Peyer's patch (tissue), 4 donors: ENCODE measurements at regions not wholly inside any gene's neighbourhood (a gene's known extent, or its start where the extent isn't known, plus 50 kb on each side); places are given as distances from the start of the nearest gene placed in this dataset.
"Not testable (repeated sequence)": the region's sequence is repeated elsewhere in the genome, so short reads cannot be mapped to it uniquely, and the experiment has no call there.

ENCODE experiments used
- DNase-seq, 3 donors: peaks; one replicate each; pipeline ENCODE4 v3.0.0-alpha.2; 2017 to 2019
- H3K27ac ChIP-seq, 4 donors: fragments of 200-600 bp; sonication (generic); one replicate each; pipeline ENCODE4 v1.5.1; 2016 to 2019
- H3K27me3 ChIP-seq, 2 donors: fragments of 200-600 bp; sonication (generic); one replicate each; pipeline ENCODE4 v1.5.1; 2019
- H3K36me3 ChIP-seq, 3 donors: fragments of 200-600 bp; sonication (generic); one replicate each; pipeline ENCODE4 v1.5.1; 2016 to 2019
- H3K4me1 ChIP-seq, 4 donors: fragments of 200-600 bp; sonication (generic); one replicate each; pipeline ENCODE4 v1.5.1; 2016 to 2019
- H3K4me3 ChIP-seq, 4 donors: fragments of 200-600 bp; sonication (generic); 1 replicate in 3 of 4; 2 replicates in 1 of 4; pipeline ENCODE4 v1.5.1; 2016 to 2019; ENCODE audit warnings: mild to moderate bottlenecking in 1 of 4
- H3K9me3 ChIP-seq, 4 donors: fragments of 200-600 bp; sonication (generic); one replicate each; pipeline ENCODE4 v1.5.1; 2016 to 2019; ENCODE audit warnings: mild to moderate bottlenecking in 1 of 4
- POLR2A ChIP-seq, 2 donors: fragments of 450-650 bp; IDR thresholded peaks; one replicate each; pipeline ENCODE4 v1.5.1; 2017; ENCODE audit warnings: antibody characterized with exemption in 2 of 2, mild to moderate bottlenecking in 2 of 2, moderate library complexity in 2 of 2
- TF ChIP-seq, protein P1 (sequence below), 6 experiments: fragments of 450-650 bp in 4 of 6; fragments of 200-600 bp in 2 of 6; sonication (generic) in 1 of 6; IDR thresholded peaks; one replicate each; pipeline ENCODE4 v1.5.1; 2017 to 2019; ENCODE audit warnings: antibody characterized with exemption in 6 of 6, mild to moderate bottlenecking in 3 of 6, moderate library complexity in 1 of 6

DNA sequence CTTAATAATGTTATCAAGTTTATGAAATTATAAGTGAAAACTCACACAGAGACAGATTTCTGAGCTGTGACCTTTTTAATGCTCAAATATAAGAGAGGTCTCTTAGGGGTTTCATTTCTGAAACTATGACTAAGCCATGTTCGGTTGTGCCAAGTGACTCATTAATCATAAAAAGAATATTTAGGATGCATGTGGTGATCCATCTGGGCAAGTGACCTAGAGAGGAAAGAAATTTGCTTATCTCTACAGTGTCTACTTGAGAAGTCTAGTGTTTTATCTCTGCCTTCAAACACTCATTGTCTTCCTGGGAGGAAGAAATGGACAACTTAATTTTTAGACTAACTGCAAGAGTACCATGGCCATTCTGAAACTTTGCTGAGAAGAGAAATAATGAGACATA lies 545.3 kb upstream of the GRID2 start:
- Histone ChIP-seq H3K27ac (no peak overlapping the region), H3K27me3 (no peaks in the 10 kb centered on the region), H3K9me3 (no peaks in the 10 kb centered on the region), H3K4me3 (no peak overlapping the region), H3K4me1 (no peaks in the 10 kb centered on the region), H3K36me3 (no peaks in the 10 kb centered on the region)
- no peak for DNase-seq
- TF ChIP-seq POLR2A (IDR thresholded peaks at IDR 0.05) = no peak
- TF ChIP-seq, protein P1, sequence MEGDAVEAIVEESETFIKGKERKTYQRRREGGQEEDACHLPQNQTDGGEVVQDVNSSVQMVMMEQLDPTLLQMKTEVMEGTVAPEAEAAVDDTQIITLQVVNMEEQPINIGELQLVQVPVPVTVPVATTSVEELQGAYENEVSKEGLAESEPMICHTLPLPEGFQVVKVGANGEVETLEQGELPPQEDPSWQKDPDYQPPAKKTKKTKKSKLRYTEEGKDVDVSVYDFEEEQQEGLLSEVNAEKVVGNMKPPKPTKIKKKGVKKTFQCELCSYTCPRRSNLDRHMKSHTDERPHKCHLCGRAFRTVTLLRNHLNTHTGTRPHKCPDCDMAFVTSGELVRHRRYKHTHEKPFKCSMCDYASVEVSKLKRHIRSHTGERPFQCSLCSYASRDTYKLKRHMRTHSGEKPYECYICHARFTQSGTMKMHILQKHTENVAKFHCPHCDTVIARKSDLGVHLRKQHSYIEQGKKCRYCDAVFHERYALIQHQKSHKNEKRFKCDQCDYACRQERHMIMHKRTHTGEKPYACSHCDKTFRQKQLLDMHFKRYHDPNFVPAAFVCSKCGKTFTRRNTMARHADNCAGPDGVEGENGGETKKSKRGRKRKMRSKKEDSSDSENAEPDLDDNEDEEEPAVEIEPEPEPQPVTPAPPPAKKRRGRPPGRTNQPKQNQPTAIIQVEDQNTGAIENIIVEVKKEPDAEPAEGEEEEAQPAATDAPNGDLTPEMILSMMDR (IDR thresholded peaks at IDR 0.05) = no peak

DNA sequence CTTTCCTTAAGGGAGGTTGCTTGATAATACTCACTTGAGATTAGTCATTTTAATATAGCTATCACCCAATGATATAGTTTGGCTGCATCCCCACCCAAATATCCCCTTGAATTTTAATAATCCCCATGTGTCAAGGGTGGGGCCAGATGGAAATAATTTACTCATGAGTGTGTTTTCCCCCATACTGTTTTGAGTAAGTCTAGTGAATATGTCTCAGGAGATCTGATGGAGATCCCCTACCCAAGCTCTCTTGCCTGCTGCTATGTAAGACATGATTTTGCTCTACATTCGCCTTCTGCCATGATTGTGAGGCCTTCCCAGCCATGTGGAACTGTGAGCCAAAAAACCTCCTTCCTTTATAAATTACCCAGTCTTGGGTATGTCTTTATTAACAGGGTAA lies 539.7 kb upstream of the GRID2 start:
- no peak for DNase-seq
- H3K4me3 ChIP-seq = no peak overlapping the region

DNA sequence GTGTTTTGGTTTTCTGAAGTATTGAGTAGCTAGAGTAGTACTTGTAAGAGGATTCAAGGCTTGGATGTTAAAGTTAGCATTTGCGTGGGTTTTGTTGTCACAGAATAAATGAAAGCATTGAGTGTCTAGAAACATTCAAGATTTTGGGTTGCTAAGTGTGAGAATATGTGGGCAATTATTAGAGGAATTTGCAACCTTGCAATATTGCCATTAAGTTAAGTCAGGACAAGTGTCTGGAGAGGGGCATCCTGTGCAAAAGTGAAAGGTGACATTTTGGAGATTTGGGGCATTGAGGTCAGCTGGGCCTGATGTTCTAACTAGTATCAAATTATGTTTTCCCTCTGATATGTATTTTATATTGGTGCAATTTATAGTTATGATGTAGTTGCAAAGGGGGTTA lies 533.9 kb upstream of the GRID2 start:
- H3K9me3 ChIP-seq = no peaks in the 10 kb centered on the region
- TF ChIP-seq POLR2A (IDR thresholded peaks at IDR 0.05) = no peak
- TF ChIP-seq, protein P1 (IDR thresholded peaks at IDR 0.05) = no peak

More for the DNA sequence above, 539.7 kb upstream of the GRID2 start:
- Histone ChIP-seq H3K9me3 (no peaks in the 10 kb centered on the region), H3K4me1 (no peaks in the 10 kb centered on the region), H3K27ac (no peak overlapping the region), H3K36me3 (no peaks in the 10 kb centered on the region), H3K27me3 (no peaks in the 10 kb centered on the region)
- TF ChIP-seq, protein P1 (IDR thresholded peaks at IDR 0.05) = no peak
- TF ChIP-seq POLR2A (IDR thresholded peaks at IDR 0.05) = no peak

DNA sequence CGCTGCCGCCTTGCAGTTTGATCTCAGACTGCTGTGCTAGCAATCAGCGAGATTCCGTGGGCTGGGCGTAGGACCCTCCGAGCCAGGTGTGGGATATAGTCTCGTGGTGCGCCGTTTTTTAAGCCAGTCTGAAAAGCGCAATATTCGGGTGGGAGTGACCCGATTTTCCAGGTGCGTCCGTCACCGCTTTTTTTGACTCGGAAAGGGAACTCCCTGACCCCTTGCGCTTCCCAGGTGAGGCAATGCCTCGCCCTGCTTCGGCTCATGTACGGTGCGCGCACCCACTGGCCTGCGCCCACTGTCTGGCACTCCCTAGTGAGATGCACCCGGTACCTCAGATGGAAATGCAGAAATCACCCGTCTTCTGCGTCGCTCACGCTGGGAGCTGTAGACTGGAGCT lies 512.1 kb upstream of the GRID2 start:
- H3K27ac ChIP-seq, H3K27me3 ChIP-seq, H3K9me3 ChIP-seq, H3K4me1 ChIP-seq, H3K36me3 ChIP-seq, DNase-seq: not testable (repeated sequence)
- peak overlapping the region in 2 of 4 donors; percentile 13 to 36 for H3K4me3 ChIP-seq

More for the DNA sequence above, 533.9 kb upstream of the GRID2 start:
- no peaks in the 10 kb centered on the region for H3K36me3 ChIP-seq
- H3K27me3 ChIP-seq = no peaks in the 10 kb centered on the region
- H3K4me3 ChIP-seq = no peak overlapping the region
- H3K4me1 ChIP-seq = no peaks in the 10 kb centered on the region
- H3K27ac ChIP-seq = no peak overlapping the region
- no peak for DNase-seq

DNA sequence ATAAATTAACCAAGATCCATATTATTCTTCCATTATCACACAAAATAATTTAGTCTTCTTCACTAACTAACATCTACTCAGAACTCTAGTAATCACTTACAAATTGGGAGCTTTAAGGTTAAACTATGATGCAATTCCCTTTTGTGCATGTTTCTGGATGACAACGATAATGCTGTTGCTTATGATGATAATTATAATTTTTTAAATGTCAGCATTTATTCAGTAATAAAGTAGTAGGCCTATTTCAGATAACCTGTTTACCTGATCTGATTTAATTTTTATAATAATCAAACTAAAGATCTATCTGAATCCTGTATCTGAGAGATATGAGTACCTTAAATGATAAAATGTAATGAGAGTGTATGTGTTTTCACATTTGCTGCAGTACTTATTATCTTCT lies 507.8 kb upstream of the GRID2 start:
- no peaks in the 10 kb centered on the region for H3K27me3 ChIP-seq
- no peak for DNase-seq
- no peaks in the 10 kb centered on the region for H3K36me3 ChIP-seq
- no peaks in the 10 kb centered on the region for H3K9me3 ChIP-seq
- no peaks in the 10 kb centered on the region for H3K4me1 ChIP-seq
- no peak overlapping the region for H3K27ac ChIP-seq
- TF ChIP-seq POLR2A (IDR thresholded peaks at IDR 0.05) = no peak
- TF ChIP-seq, protein P1 (IDR thresholded peaks at IDR 0.05) = no peak
- H3K4me3 ChIP-seq = no peak overlapping the region

DNA sequence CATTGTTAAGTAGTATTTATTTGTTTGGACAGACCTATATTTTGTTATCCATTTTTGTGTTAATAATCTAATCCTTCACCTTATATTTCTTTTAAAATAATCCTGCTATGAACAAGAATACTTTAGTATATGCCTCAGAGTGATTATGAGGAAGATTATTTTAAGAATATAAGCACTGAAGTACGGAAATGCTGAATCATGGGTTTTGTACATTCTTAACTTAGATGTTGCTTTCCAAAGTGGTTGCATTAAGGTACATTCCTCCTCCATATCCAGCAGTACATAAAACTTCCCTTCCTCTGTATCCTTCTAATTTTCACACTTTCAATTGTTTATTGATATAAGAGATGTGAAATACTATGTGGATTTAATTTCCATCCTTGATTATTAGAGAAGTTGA lies 491.4 kb upstream of the GRID2 start:
- no peaks in the 10 kb centered on the region for H3K27me3 ChIP-seq
- H3K9me3 ChIP-seq = no peaks in the 10 kb centered on the region
- H3K4me1 ChIP-seq = no peaks in the 10 kb centered on the region
- no peak overlapping the region for H3K27ac ChIP-seq
- no peak for DNase-seq
- no peak for TF ChIP-seq POLR2A (IDR thresholded peaks at IDR 0.05)
- TF ChIP-seq, protein P1 (IDR thresholded peaks at IDR 0.05) = no peak
- H3K36me3 ChIP-seq = no peaks in the 10 kb centered on the region
- no peak overlapping the region for H3K4me3 ChIP-seq
